GM21447 (cell line): ENCODE measurements at regions not wholly inside any gene's neighbourhood (a gene's known extent, or its start where the extent isn't known, plus 50 kb on each side); places are given as distances from the start of the nearest gene placed in this dataset.

ENCODE experiments used
- ATAC-seq: cut with Tn5 transposase; IDR thresholded peaks from one replicate; pipeline ENCODE4 v1.9.1; 2021; ENCODE audit not compliant: unreplicated experiment

GRCh38 chr1:84090447-84091245 is 53.4 kb upstream of the PRKACB start:
- ATAC-seq = peak; percentile 77

GRCh38 chr1:84089867-84090266 is 54.2 kb upstream of the PRKACB start:
- no peak for ATAC-seq

- no peak for ATAC-seq
These were observed 54.6 kb upstream of the PRKACB start for GRCh38 chr1:84089465-84089864.

GRCh38 chr1:84086616-84087015 is 57.5 kb upstream of the PRKACB start:
- no peak for ATAC-seq

DNA sequence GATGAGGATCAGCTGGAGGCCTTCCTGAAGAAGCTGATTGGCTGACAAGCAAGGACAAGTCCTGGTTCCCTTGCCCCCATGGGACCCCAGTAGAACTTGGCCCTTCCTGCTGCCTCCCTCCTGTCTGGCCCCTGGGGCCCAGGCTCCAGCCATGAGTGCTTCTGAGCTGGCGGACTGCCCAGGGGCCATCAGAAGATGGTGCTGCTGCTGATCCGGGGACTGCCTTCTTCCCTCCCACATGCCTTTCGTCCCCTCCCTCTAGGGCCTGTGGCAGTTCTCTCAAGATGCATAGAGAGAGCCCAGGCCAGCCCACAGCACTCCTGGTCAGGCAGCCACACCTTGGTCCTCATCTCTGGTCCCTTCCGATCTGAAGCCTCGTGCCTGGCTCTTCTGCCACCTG is 57.9 kb upstream of the PRKACB start:
- ATAC-seq = no peak

DNA sequence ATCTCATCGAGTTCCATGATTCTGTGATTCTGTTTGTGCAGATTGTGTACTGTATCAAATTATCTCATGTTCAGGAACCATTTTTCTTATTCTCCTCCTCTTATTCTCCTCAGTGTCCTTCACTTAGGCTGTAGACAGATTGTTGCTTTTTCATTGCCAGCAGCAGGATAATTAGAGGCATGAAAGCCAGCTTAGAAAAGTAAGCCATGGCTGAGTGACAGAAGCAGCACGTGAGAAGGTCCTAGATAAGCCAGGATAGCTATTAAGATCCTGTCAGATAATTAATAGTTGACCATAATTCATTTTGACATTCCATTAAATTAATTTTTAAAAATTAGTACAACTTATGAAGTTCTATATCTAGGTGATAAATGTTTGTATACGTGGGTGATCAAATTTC is 60.8 kb upstream of the PRKACB start:
- no peak for ATAC-seq

DNA sequence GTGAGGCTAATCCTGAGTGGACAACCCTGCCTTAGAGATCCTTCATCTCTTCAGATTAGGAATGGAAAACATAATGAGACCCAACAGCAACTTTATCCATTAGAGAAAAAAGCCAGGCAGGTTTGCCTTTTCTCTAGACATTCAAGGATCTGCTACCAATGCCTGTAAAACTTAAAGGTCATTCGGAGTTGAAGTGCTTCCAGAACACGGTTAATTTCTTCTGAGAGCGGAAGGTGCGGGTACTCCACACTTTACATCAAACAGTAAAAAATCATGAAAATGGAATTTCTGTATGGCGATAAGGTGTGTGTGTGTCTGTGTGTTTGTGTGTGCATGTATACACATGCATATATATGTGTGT is 65.2 kb upstream of the PRKACB start:
- no peak for ATAC-seq

DNA sequence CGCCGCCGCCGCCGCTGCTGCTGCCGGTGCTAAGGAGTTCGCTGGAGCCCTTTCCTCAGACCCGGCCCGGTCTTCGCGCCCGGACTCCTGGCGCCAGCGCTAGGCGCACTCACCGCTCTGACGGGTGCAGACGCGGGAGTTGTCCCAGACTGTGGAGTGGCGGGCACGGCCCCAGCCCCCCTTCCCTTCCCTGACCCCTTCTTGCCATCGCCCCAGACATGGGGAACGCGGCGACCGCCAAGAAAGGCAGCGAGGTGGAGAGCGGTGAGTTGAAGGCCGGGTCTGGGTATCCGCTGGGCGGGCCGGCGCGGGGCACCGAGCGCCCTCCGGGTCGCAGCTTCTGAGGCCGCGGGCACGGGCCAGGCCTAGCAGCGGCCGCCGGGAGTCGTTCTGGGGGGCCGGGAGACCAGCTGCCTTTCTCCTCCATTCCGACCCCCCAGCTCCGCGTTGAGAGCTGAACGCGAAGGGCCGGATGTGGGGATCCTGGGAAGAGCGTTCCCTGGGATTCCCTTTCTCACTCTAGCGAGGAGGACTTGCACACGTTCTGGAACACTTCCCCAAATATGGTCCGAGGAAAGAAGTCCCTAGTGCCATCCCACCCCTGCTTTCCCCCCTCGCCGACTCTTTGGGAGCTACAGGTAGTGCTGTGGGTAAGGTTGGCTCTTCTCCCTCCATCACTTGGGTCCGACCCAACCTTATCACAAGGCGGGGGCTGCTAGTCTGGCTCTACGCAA is 65.8 kb upstream of the PRKACB start:
- peak; percentile 50 for ATAC-seq

DNA sequence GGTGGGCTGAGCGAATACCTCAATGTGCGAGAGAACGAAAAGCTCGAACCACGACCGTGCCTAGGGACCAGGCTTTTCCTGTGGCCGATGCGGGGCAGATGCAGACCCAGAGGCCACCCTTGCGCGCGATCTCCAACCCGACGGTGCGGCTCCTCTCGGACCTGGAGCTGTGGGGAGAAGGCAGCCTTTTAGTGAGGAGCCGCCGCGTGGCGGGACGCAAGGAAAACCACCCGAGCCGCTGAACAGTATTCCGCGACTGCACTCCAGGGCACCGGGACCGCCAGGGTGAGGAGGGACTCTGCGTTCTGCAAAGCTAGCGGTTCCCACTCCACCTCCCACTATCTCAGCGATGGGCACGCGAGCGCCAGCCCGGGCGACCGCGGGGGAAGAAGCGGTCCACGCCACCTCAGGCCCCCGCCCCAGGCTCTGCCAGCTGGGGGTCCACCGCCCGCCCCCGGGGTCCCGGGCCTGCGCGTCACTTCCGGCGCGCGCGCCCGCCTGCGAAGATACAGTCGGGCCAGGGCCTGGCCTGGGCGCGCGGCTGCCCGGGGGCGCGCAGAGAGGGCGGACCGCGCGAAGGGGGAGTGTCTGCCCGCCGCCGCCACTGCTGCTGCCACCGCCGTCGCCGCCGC is 66.5 kb upstream of the PRKACB start:
- peak; percentile 90 for ATAC-seq

- no peak for ATAC-seq
These were observed 70.8 kb upstream of the PRKACB start for GRCh38 chr1:84073266-84073665.

- no peak for ATAC-seq
These were observed 70.4 kb upstream of the TTLL7 start for GRCh38 chr1:84069236-84069845.

DNA sequence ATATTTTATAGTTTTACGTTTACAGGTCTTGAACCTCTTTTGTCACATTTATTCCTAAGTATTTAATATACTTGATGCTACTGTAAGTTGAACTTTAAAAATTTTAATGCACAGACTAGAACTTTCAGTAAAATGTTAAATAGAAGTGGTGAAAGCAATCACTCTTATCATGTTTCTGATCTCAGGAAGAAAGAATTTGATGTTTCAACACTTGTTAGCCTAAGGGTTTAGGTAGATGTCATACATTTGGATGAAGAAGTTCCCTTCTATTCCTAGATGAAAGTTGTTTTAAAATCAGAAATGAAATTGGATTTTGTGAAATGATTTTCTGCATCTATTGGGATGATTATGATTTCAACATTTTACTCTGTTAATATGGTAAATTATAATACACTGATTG is 63.6 kb upstream of the TTLL7 start:
- no peak for ATAC-seq

DNA sequence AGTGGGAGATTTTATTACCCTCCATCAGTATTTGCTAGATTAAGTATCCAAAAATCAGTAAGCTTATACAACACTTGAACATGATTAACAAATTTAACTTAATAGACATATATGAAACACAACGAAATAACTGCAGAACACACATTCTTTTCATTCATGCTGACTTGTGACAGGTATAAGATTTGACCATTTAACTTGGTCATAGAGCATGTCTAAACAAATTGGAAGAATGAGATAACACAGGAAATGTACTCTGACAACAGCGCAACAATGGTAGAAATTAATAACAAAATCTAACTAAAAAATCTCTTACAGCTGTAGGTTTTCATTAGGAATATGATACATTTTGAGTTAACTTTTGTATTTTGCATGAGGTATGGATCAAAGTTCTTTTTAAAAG is 62.4 kb upstream of the TTLL7 start:
- no peak for ATAC-seq

DNA sequence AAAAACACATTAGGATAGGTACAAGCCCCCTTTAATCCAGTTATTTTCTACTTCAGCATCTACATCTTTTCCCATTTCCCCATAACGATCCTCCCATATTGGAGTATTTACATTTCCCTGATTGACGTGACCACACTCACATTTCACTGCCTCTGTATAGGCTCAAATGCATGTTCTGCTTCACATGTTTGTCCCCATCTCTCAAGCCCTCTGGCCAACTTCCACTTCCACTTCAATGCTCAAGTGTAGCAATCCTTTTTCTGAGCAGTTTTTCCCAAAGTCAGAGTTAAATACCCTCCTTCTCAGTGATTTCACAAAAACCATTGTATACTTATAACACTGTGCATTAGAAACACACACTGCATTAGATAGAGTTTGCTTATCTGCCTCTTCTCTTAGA is 61.8 kb upstream of the TTLL7 start:
- no peak for ATAC-seq

DNA sequence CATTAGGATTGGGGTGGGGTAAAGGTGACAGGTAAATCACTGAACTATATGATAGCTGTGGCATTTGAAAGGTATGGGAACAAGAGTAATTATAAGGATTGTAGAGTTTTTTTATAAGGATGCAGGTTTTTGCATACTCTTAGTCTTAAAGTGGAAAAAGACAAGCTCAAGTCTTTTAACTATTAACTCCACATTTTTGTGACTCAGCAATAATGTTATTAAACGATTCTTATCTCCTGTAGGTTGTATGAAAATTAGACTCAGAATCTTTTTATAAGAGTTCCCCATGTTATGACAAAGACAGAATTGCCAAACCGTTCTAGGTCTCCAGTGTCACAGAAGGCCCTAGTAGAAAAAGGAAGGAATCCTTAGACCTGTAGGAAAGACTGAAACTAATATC is 49.9 kb upstream of the TTLL7 start:
- ATAC-seq = no peak
